GM21515 (cell line): ENCODE measurements at regions not wholly inside any gene's neighbourhood (a gene's known extent, or its start where the extent isn't known, plus 50 kb on each side); places are given as distances from the start of the nearest gene placed in this dataset.

Experiments
- ATAC-seq: cut with Tn5 transposase; IDR thresholded peaks from one replicate; pipeline ENCODE4 v1.9.1; 2021; ENCODE audit not compliant: unreplicated experiment

- no peak for ATAC-seq
Observed at GRCh38 chr3:43155464-43156121, 49.7 kb upstream of the POMGNT2 start.
